NCI-H526 (cell line): ENCODE measurements at regions not wholly inside any gene's neighbourhood (a gene's known extent, or its start where the extent isn't known, plus 50 kb on each side); places are given as distances from the start of the nearest gene placed in this dataset.
"Not testable (repeated sequence)": the region's sequence is repeated elsewhere in the genome, so short reads cannot be mapped to it uniquely, and the experiment has no call there.

Experiments used
- DNase-seq, 2 experiments: peaks; one replicate each; lab custom pipeline; 2025; lab: John Stamatoyannopoulos, UW

DNA sequence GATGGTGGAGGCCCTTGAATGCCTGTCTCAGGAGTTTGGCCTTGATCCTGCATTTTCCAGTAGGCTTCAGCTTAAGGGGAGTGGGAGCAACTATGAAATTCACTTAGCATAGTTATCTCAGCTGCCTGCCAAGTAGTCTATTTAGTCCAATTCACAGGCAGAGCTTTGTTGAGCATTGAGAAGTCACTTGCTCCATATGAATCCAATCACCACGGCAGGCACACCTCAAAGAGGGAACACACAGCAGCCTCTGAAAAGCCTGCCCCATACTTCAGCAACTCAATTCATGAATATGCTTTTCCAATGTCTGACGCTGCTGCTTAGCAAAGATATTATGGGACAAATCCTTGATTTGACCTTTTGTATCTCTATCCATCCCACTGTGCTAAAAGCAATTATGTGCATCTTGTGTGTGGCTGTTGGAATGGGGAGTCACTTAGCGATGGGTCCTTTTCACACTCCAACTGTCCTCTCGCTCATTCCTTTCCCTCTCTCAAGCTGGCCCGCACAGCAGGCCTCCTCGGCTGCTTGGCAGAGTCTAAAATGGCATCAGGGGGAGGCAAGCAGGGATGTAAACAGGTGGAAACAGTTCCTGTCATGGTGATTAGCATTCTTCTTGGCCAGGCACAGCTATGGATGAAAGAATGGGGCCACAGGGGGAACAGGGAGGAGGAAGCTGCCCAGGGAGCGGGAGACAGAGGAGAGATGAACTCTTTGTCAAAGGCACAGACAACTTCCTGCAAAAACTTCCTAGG, 56.0 kb upstream of the LRPPRC start:
- no peak for DNase-seq

DNA sequence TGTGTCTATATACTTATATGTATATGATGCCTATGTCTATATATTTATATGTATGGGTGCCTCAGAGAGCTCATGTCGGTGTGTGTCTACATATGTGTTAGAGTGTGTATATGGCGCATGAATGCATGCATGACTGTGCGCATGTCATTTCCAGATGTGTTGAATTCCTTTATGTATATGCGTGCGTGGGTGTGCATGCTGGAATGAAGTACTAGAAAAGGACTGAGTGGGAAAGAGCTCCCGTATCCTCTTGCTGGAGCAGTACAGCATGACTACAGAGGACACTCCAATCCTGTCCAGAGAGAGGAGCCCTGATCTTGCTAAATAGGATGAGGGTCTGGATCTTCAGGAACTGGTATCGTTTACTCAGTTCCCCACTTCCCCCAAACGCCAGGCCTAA, 56.8 kb upstream of the LRPPRC start:
- no peak for DNase-seq

DNA sequence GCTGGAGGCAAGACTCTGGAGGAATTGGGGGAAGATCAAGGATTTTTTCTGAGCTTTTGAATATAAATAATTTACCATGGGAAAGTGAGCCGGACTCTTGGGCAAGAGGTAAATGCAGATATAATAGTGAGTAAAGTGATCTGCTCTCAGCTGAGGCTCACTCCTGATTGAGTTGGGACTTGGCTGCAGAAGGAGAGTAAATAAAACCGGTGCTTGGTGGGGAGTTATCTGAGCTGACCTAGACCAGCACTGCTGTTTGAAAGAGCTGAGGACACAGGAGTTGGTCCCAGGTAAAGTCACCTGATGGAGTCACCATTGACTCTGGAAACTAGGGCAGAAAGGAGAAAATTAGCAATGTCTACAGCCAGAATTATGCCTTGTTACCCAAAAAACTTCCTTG, 57.3 kb upstream of the LRPPRC start:
- DNase-seq: no peak

- no peak for DNase-seq
These were observed 57.7 kb upstream of the LRPPRC start for GRCh38 chr2:44053456-44053855.

DNA sequence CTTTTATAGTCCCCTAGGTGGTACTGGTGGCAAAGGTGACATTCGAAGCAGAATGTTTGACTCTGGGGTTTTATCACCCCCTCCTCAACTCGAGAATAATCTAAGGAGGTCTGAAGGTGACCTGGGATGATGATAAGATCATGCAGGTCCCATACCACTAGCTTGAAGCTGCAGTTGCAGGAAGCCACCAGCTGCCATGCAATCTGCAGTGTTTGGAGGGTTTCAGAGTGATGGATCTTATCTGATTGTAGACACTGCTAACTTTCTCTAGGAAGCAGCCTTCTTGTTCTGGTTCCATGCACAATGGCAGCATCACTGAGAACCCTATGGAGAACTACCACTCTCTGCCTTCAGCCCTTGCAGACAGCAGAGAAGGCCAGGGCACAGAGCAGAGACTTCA, 59.4 kb upstream of the LRPPRC start:
- no peak for DNase-seq

GRCh38 chr2:44055664-44056063, 59.9 kb upstream of the LRPPRC start:
- no peak for DNase-seq

GRCh38 chr2:44056947-44057346, 61.2 kb upstream of the LRPPRC start:
- no peak for DNase-seq

GRCh38 chr2:44060286-44060685, 64.5 kb upstream of the LRPPRC start:
- DNase-seq: not testable (repeated sequence)

DNA sequence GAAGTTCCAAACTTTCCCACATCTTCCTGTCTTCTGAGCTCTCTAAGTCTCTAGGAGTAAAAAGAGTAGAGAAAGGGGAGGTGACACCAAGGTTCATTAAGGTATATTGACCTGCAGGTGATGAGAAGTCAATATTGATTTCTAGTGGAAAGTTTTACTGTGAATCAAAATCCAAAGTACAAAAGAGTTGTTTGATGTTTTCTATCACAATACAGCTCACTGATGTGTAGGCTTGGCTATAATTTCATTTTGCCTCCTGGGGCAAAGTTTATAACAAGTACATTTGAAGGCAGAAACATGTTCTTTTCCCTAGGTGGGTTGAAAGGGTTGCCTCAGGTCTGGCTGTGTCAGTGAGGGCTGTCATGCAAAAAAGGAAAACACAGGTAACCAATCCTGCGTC, 65.2 kb upstream of the LRPPRC start:
- DNase-seq: no peak

- DNase-seq: no peak
These were observed 65.7 kb upstream of the LRPPRC start for GRCh38 chr2:44061469-44061868.

- no peak for DNase-seq
These were observed 66.1 kb upstream of the LRPPRC start for GRCh38 chr2:44061876-44062275.

GRCh38 chr2:44063033-44063432, 67.2 kb upstream of the LRPPRC start:
- DNase-seq: no peak

GRCh38 chr2:44064281-44064680, 68.5 kb upstream of the LRPPRC start:
- not testable (repeated sequence) for DNase-seq

GRCh38 chr2:44067012-44067790, 71.4 kb upstream of the LRPPRC start:
- DNase-seq: not testable (repeated sequence)

DNA sequence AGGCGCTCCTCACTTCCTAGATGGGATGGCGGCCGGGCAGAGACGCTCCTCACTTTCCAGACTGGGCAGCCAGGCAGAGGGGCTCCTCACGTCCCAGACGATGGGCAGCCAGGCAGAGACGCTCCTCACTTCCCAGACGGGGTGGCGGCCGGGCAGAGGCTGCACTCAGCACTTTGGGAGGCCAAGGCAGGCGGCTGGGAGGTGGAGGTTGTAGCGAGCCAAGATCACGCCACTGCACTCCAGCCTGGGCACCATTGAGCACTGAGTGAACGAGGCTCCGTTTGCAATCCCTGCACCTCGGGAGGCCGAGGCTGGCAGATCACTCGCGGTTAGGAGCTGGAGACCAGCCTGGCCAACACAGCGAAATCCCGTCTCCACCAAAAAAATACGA, 72.0 kb upstream of the LRPPRC start:
- DNase-seq: not testable (repeated sequence)

DNA sequence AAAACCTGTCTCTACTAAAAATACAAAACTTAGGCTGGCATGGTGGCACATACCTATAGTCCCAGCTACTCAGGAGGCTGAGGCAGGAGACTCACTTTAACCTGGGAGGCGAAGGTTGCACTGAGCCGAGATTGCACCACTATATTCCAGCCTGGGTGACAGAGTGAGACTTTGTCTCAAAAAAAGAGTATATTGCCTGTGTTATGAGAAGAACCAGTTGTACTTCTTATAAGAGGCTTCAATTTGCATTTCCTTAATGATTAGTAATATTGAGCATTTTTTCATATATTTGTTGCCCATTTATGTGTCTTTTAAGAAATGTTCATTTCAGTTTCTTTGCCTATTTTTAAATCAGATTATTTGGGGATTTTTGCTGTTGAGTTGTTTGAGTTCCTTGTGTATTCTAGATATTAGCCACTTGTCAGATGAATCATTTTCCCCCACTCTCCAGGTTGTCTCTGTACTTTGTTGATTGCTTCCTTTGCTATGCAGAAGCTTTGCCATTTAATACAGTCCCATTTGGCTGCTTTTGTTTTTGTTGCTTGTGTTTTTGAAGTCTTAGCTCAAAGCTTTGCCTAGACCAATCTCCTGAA, 75.8 kb upstream of the LRPPRC start:
- no peak for DNase-seq

DNA sequence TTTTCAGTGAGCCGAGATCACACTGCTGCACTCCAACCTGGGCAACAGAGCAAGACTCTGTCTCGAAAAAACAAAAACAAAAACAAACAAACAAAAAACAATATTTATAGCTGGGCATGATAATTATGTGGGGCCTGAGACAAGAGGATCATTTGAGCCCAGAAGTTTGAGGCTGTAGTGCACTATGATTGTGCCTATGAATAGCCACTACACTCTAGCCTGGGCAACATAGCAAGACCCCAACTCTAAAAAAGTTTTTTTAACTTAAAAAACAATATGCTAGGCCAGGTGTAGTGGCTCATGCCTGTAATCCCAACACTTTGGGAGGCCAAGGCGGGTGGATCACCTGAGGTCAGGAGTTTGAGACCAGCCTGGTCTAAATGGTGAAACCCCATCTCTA, 77.9 kb upstream of the LRPPRC start:
- not testable (repeated sequence) for DNase-seq

GRCh38 chr2:44074795-44075194, 79.0 kb upstream of the LRPPRC start:
- not testable (repeated sequence) for DNase-seq

GRCh38 chr2:44075541-44075940, 79.8 kb upstream of the LRPPRC start:
- DNase-seq: no peak

DNA sequence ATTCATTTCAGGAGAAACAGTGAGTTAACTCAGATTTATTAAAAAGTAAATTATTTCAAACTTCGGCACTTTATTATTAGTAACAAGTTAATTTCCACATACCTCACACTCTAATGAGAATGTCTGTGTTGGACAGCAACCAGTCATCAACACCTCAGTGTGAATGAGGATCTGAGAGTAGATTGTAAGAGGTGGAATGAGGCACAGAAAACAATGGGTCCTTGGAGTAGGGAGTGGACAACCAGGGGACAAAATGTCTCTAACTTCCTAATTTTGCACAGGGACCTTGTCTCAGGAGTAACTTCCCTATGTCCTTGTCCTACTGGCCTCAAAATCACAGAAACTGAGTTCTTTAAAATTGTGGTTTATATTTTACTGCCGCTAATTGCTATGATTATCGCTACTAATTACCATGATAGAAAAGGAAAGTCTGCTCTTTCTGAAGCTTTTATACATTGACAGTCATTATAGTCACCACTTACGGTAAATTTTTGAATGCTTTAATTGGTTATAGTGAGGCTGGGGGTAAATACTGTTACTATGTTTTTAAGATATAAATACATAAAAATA, 82.2 kb upstream of the LRPPRC start:
- no peak for DNase-seq

- no peak for DNase-seq
These were observed 83.9 kb upstream of the LRPPRC start for GRCh38 chr2:44079686-44080085.

DNA sequence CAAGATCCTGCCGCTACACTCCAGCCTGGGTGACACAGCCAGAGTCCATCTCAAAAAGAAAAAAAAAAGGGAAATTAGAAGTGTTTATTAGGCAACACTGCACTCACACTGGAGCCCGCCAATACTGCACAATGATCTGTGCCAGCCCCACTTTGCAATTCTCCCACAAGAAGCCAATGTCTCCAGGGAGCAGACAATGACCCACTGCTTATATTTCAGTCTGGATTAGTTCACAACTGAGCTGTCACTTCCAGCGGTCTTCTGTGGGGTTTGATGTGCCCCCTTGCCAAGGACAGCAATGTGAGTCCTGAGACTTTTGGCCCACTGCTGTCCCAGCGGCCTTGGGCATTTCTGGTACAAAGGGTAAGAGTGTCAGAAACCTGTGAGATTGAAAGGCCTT, 85.6 kb upstream of the PPM1B start:
- DNase-seq: no peak

DNA sequence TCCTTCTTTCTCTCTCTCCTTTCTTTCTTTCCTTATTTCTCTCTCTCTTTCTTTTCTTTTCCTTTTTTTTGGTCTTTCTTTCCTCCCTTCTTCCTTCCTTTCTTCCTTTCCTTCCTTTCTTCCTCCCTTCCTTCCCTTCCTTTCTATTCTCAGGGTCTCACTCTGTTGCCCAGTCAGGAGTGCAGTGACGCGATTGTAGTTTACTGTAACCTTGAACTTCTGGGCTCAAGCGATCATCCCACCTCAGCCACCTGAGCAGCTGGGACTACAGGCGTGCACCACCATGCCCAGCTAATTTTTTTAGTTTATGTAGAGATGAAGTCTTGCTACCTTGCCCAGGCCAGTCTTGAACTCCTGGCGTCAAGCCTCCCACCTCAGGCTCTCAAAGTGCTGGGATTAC, 83.8 kb upstream of the PPM1B start:
- no peak for DNase-seq
